HepG2 (cell line): ENCODE measurements at regions not wholly inside any gene's neighbourhood (a gene's known extent, or its start where the extent isn't known, plus 50 kb on each side); places are given as distances from the start of the nearest gene placed in this dataset.

ENCODE experiments used
- ATAC-seq: fragments of 200-7000 bp; cut with Tn5 transposase; 3 replicates; pipeline ENCODE4 v1.9.1; 2020; ENCODE audit warnings: mild to moderate bottlenecking, moderate library complexity
- BruUV-seq: library from RNA; stranded (reverse); fragments of 400-500 nt; replicated peaks from 2 replicates; lab custom pipeline; 2021; lab: Mats Ljungman, UMichigan
- CTCF ChIA-PET: fragments of 300-600 bp; formaldehyde crosslinking; extraction: SDS; loops from one replicate; lab custom pipeline; 2021; ENCODE audit warnings: low total read pairs, inconsistent platforms, low intra/inter-chr PET ratio; lab: Yijun Ruan, JAX
- POLR2A ChIA-PET: fragments of 350-600 bp; sonication (Branson Sonifier 250); formaldehyde crosslinking; loops from one replicate; lab custom pipeline; 2020; ENCODE audit warnings: antibody characterized with exemption, inconsistent platforms; lab: Yijun Ruan, JAX
- DNase-seq: peaks from one replicate; pipeline ENCODE4 v3.0.0-alpha.2; 2015; ENCODE audit warnings: low spot score
- FAIRE-seq: peaks from 3 replicates; lab custom pipeline; 2011; peaks lifted over from hg19 to GRCh38; lab: Jason Lieb, UNC
- H2AFZ ChIP-seq: one replicate; pipeline ENCODE4 v1.6.1; 2011; ENCODE audit warnings: low read length, inconsistent platforms
- H3K27ac ChIP-seq: fragments of 300-600 bp; 3 replicates; pipeline ENCODE4 v1.8.0; 2011; ENCODE audit warnings: mixed run types, mild to moderate bottlenecking, mixed read lengths, low read length, inconsistent platforms; ENCODE audit not compliant: insufficient read depth; ENCODE audit errors: extremely low read length
- H3K27me3 ChIP-seq, 2 experiments: fragments of 200-600 bp in 1 of 2; 2 replicates in 1 of 2; 3 replicates in 1 of 2; pipeline versions ENCODE4 v1.6.0 to v1.8.0; 2011; ENCODE audit warnings: low read length in 2 of 2, mild to moderate bottlenecking in 2 of 2, moderate library complexity in 2 of 2, inconsistent platforms in 1 of 2; ENCODE audit not compliant: insufficient read depth in 2 of 2, control insufficient read depth in 1 of 2
- H3K36me3 ChIP-seq, 2 experiments: fragments of 200-600 bp in 1 of 2; replicated peaks in 1 of 2; 2 replicates in 1 of 2; 3 replicates in 1 of 2; pipeline versions ENCODE4 v1.5.1 to v1.8.0; 2011; ENCODE audit warnings: low read length in 2 of 2, inconsistent platforms in 1 of 2; ENCODE audit not compliant: insufficient read depth in 2 of 2, control insufficient read depth in 1 of 2
- H3K4me1 ChIP-seq: 2 replicates; pipeline ENCODE4 v1.5.1; 2012; ENCODE audit warnings: low read length, inconsistent platforms; ENCODE audit not compliant: insufficient read depth
- H3K4me2 ChIP-seq: 2 replicates; pipeline ENCODE4 v1.6.0; 2011; ENCODE audit warnings: low read depth, low read length, inconsistent platforms
- H3K4me3 ChIP-seq, 3 experiments: fragments of 200-600 bp in 1 of 3; sonication (generic), shearing (Covaris generic) in 1 of 3; replicated peaks in 1 of 3; 2 replicates each; pipeline ENCODE4 v1.5.1; 2011 to 2016; ENCODE audit warnings: low read length in 3 of 3, inconsistent platforms in 2 of 3, low read depth in 2 of 3, mild to moderate bottlenecking in 2 of 3, control low read depth in 1 of 3, mixed read lengths in 1 of 3; ENCODE audit not compliant: insufficient read depth in 1 of 3
- H3K79me2 ChIP-seq: one replicate; pipeline ENCODE4 v1.6.1; 2011; ENCODE audit warnings: low read length, inconsistent platforms; ENCODE audit not compliant: insufficient read depth
- H3K9ac ChIP-seq: 2 replicates; pipeline ENCODE4 v1.6.0; 2011; ENCODE audit warnings: mild to moderate bottlenecking, low read depth, low read length, inconsistent platforms; ENCODE audit not compliant: insufficient read depth
- H3K9me3 ChIP-seq: 2 replicates; pipeline ENCODE4 v1.5.1; 2012; ENCODE audit warnings: mild to moderate bottlenecking, low read length
- H4K20me1 ChIP-seq: 2 replicates; pipeline ENCODE4 v1.6.0; 2011; ENCODE audit warnings: inconsistent platforms, mild to moderate bottlenecking, low read length, moderate library complexity; ENCODE audit not compliant: insufficient read depth
- DMAP1 ChIP-seq: IDR thresholded peaks from 2 replicates; pipeline ENCODE4 v1.6.1; 2016
- EZH2 ChIP-seq: conservative IDR thresholded peaks from 2 replicates; pipeline ENCODE4 v1.6.1; 2012; ENCODE audit warnings: mild to moderate bottlenecking, low read depth, low read length, moderate library complexity
- KLF9 ChIP-seq: IDR thresholded peaks from 2 replicates; pipeline ENCODE4 v1.6.1; 2016; ENCODE audit warnings: low read depth
- MAFF ChIP-seq: IDR thresholded peaks from 2 replicates; pipeline ENCODE4 v1.6.1; 2011; ENCODE audit warnings: low read depth, low read length, improper control_type of control experiment
- MAFK ChIP-seq, 2 experiments: IDR thresholded peaks in 1 of 2; conservative IDR thresholded peaks in 1 of 2; 2 replicates each; pipeline ENCODE4 v1.6.1; 2011; ENCODE audit warnings: improper control_type of control experiment in 2 of 2, low read length in 2 of 2
- NFE2L1 ChIP-seq: sonication (generic); formaldehyde crosslinking; IDR thresholded peaks from 2 replicates; pipeline ENCODE4 v1.4.0; 2020; ENCODE audit warnings: missing genetic modification reagents, mild to moderate bottlenecking, borderline replicate concordance
- RFX5 ChIP-seq: IDR thresholded peaks from 2 replicates; pipeline ENCODE4 v1.6.1; 2011; ENCODE audit warnings: low read depth, low read length, improper control_type of control experiment
- SPEN ChIP-seq: sonication (generic); formaldehyde crosslinking; IDR thresholded peaks from 2 replicates; pipeline ENCODE4 v1.5.1; 2020; ENCODE audit warnings: low read depth, mild to moderate bottlenecking, missing genetic modification reagents
- STAG1 ChIP-seq: sonication (generic); formaldehyde crosslinking; IDR thresholded peaks from 2 replicates; pipeline ENCODE4 v1.4.0; 2020; ENCODE audit warnings: missing genetic modification reagents
- ZNF33B ChIP-seq: sonication (generic); formaldehyde crosslinking; IDR thresholded peaks from 2 replicates; pipeline ENCODE4 v1.5.1; 2020; ENCODE audit warnings: mild to moderate bottlenecking, missing genetic modification reagents
- ZNF589 ChIP-seq: sonication (generic); formaldehyde crosslinking; conservative IDR thresholded peaks from 2 replicates; pipeline ENCODE4 v1.8.0; 2022; ENCODE audit warnings: mild to moderate bottlenecking, moderate library complexity, missing genetic modification reagents
- ZNF660 ChIP-seq: sonication (generic); formaldehyde crosslinking; IDR thresholded peaks from 2 replicates; pipeline ENCODE4 v1.5.1; 2020; ENCODE audit warnings: mild to moderate bottlenecking, low read depth, missing genetic modification reagents, borderline replicate concordance
- WGBS: methylation state at CpG from one replicate; pipeline ENCODE4 v1.1.6; 2017; ENCODE audit warnings: low lambda C conversion rate; 5-methylcytosine and 5-hydroxymethylcytosine counted together
- in situ Hi-C: cut with HindIII; loops from 2 replicates; pipeline ENCODE4 v1.10.0; 2017; ENCODE audit warnings: low pct_unique_long_range_greater_than_20kb; ENCODE audit not compliant: extremely low pct_ligation_motif_present
- intact Hi-C: fragments of 100-400 bp; cut with micrococcal nuclease; formaldehyde crosslinking; loops from one replicate; pipeline ENCODE4 v1.10.0; 2022; ENCODE audit not compliant: unreplicated experiment
- TF ChIP-seq, protein P1 (sequence below): sonication (generic); formaldehyde crosslinking; IDR thresholded peaks from 2 replicates; pipeline ENCODE4 v1.9.0; 2022; ENCODE audit warnings: missing genetic modification reagents, mild to moderate bottlenecking, borderline replicate concordance
- TF ChIP-seq, protein P2 (sequence below): sonication (generic); formaldehyde crosslinking; IDR thresholded peaks from 2 replicates; pipeline ENCODE4 v1.5.1; 2020; ENCODE audit warnings: mild to moderate bottlenecking, missing genetic modification reagents

DNA sequence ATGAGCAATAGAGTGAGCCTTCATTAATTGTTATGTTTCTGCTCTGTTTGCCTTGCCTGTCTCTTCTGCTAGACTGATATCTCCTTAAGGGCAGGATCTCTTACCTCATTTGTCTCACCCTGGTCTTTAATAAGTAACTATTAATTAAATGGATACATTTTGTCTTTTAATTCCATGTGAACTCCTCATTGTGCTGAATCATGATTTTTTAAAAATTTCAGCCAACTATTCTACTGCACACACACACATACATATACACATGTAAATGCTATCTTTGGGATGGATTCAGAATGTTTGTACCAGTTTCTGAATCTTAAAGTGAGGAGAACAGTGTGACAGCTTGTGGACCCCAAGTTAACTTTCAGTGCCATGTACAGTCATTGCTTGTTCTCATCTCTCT lies 731.1 kb upstream of the MAP3K7 start:
- Histone ChIP-seq H3K27me3 (no peaks in the 10 kb centered on the region), H3K9me3 (no peaks in the 10 kb centered on the region), H3K4me2 (no peak overlapping the region), H3K4me1 (no peaks in the 10 kb centered on the region), H3K9ac (no peak overlapping the region), H3K27ac (no peak overlapping the region), H4K20me1 (no peaks in the 10 kb centered on the region), H2AFZ (no peak overlapping the region), H3K4me3 (no peak overlapping the region), H3K79me2 (no peaks in the 10 kb centered on the region), H3K36me3 (no peaks in the 10 kb centered on the region)
- BruUV-seq = no TSS peak
- ATAC-seq = no peak
- POLR2A ChIA-PET = no interaction called here
- no peak for FAIRE-seq
- CTCF ChIA-PET = no interaction called here
- no peak for DNase-seq
- intact Hi-C loops = no loop called here
- in situ Hi-C loops = no loop called here
- TF ChIP-seq ZNF660 (CRISPR knock-in tag) (no peak), MAFK (conservative IDR thresholded peaks at IDR 0.05 in 1 of 2, IDR thresholded peaks at IDR 0.05 in 1 of 2; ENCODE audit: low read length in 2 of 2) (peak; percentile 65 to 78), MAFF (peak; percentile 63)
- TF ChIP-seq, all 625 proteins: peak for 2

DNA sequence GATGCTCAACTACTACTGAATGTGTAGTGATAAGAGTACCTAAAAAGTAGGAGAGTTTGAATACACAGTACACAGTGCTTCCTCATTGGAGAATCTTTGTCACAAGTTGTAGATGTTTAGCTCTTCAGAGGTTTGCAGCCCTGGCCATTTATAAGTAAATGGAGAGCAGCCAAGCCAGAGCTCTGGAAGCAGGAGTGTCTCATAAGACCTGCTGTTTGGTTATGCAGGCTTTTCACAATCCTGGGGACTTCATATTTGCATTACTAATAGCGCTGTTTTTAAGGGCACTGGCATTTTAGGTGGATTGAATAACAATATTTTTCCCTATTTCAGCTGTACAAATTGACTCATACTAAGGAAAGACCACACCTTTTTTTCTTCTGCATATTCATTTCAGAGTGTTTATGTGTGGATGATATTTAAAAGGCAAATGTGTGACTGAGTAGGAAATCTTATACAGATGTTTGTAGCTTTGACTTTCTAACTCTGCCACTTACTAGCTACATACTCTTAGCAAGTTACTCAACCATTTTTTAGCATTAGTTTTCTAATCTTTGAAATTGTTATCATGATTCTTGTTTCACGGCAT lies 730.5 kb upstream of the MAP3K7 start:
- Histone ChIP-seq H3K9ac (no peak overlapping the region), H3K4me2 (no peak overlapping the region), H3K9me3 (no peaks in the 10 kb centered on the region), H2AFZ (no peak overlapping the region), H3K27ac (no peak overlapping the region), H3K36me3 (no peaks in the 10 kb centered on the region), H3K27me3 (no peaks in the 10 kb centered on the region), H4K20me1 (no peaks in the 10 kb centered on the region), H3K79me2 (no peaks in the 10 kb centered on the region), H3K4me1 (no peaks in the 10 kb centered on the region), H3K4me3 (no peak overlapping the region)
- intact Hi-C loops = no loop called here
- WGBS = 21% methylated on average over 2 of the region's 2 CpGs
- BruUV-seq = no TSS peak
- DNase-seq (no peak), FAIRE-seq (no peak), ATAC-seq (no peak)
- in situ Hi-C loops = no loop called here
- CTCF ChIA-PET = no interaction called here
- POLR2A ChIA-PET = no interaction called here
- TF ChIP-seq STAG1 (no peak), SPEN (no peak), RFX5 (no peak), ZNF589 (CRISPR knock-in tag) (no peak), DMAP1 (CRISPR knock-in tag) (no peak), ZNF33B (CRISPR knock-in tag) (no peak), EZH2 (no peak), NFE2L1 (CRISPR knock-in tag) (no peak), KLF9 (CRISPR knock-in tag) (no peak)
- TF ChIP-seq, protein P1, sequence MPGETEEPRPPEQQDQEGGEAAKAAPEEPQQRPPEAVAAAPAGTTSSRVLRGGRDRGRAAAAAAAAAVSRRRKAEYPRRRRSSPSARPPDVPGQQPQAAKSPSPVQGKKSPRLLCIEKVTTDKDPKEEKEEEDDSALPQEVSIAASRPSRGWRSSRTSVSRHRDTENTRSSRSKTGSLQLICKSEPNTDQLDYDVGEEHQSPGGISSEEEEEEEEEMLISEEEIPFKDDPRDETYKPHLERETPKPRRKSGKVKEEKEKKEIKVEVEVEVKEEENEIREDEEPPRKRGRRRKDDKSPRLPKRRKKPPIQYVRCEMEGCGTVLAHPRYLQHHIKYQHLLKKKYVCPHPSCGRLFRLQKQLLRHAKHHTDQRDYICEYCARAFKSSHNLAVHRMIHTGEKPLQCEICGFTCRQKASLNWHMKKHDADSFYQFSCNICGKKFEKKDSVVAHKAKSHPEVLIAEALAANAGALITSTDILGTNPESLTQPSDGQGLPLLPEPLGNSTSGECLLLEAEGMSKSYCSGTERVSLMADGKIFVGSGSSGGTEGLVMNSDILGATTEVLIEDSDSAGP (CRISPR knock-in tag) = no peak
- TF ChIP-seq, protein P2, sequence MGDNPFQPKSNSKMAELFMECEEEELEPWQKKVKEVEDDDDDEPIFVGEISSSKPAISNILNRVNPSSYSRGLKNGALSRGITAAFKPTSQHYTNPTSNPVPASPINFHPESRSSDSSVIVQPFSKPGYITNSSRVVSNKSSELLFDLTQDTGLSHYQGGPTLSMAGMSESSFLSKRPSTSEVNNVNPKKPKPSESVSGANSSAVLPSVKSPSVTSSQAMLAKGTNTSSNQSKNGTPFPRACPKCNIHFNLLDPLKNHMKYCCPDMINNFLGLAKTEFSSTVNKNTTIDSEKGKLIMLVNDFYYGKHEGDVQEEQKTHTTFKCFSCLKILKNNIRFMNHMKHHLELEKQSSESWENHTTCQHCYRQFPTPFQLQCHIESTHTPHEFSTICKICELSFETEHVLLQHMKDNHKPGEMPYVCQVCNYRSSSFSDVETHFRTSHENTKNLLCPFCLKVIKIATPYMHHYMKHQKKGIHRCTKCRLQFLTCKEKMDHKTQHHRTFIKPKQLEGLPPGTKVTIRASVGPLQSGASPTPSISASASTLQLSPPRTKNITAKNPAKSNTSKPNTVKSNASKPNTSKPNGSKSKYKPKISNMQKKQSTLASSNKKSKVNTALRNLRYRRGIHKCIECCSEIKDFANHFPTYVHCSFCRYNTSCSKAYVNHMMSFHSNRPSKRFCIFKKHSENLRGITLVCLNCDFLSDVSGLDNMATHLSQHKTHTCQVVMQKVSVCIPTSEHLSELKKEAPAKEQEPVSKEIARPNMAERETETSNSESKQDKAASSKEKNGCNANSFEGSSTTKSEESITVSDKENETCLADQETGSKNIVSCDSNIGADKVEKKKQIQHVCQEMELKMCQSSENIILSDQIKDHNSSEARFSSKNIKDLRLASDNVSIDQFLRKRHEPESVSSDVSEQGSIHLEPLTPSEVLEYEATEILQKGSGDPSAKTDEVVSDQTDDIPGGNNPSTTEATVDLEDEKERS = no peak
